ENCODE measurements at regions not wholly inside any gene's neighbourhood (a gene's known extent, or its start where the extent isn't known, plus 50 kb on each side); places are given as distances from the start of the nearest gene placed in this dataset.

GRCh38 chr9:106287731-106288130 is 575.2 kb upstream of the ZNF462 start:
- TF ChIP-seq POLR2A (IDR thresholded peaks at IDR 0.05) = no peak
- no peak for TF ChIP-seq CTCF (IDR thresholded peaks at IDR 0.05)

Data from Peyer's patch (tissue), 4 donors.